NCI-H1436 (cell line): ENCODE measurements at regions not wholly inside any gene's neighbourhood (a gene's known extent, or its start where the extent isn't known, plus 50 kb on each side); places are given as distances from the start of the nearest gene placed in this dataset.
A peak's percentile ranks its signal among the peaks of the same experiment; 100 is the strongest.
"Not testable (repeated sequence)": the region's sequence is repeated elsewhere in the genome, so short reads cannot be mapped to it uniquely, and the experiment has no call there.

ENCODE experiments used
- DNase-seq: peaks from one replicate; lab custom pipeline; 2025; lab: John Stamatoyannopoulos, UW

- no peak for DNase-seq
Observed at GRCh38 chr1:157368363-157368762, 184.0 kb downstream of the FCRL5 start.

DNA sequence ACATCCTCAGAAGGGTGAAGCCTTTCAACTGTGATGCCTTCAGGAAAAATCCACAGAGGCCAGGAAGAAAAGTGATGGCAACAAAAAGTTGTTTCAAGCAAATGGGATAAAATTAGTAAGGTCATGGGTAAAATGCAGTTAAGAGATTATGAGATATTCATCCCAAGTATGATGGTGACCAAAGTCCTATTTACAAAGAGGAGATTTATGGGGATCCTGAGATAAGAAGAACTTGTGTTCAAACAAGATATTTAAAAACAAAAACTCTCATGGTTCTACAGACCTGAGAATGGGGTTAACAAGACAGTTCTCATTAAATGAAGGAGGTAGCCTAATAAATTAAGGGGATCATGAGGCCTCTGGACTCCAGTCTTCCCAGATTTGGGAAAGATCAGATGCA lies 184.4 kb downstream of the FCRL5 start:
- DNase-seq: no peak

GRCh38 chr1:157367091-157367739 lies 185.1 kb downstream of the FCRL5 start:
- no peak for DNase-seq

DNA sequence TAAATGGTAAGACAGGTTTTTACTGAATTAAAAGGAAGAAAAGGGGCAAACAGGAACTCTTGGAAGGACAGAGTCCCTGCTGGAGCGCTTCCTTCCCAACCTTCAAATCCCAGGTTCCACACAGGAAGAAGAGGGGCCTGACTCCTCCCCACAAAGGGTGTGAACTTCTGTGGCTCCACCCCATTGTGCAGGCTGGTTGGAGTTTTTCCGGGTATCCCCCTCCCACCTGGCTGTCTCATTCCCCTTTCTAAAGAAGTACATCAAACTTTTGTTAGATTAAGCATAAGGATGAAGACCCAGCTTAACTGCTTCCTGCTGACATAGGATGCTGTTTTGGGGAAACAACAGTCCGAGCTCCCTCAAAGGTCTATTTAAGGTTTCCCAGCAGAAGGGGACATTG lies 187.7 kb downstream of the FCRL5 start:
- no peak for DNase-seq

GRCh38 chr1:157363660-157364140 lies 188.6 kb downstream of the FCRL5 start:
- DNase-seq: no peak

DNA sequence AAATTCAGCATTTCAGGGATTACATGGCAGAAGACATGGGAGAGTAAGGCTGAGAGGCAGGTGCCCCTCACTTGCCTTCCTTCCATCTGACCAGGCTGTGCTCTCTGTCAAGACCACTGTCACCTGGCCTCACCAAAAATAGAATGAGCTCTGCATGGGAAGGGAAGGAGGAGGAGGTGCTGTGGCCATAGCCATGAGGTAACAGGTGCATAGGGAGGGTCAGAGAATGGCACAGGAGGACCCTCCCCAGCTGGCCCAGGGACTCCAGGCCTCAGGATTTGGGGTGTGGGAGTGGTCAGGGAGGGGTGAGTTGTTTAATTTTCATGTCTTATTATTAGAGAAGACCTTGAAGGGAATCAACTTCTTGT lies 192.3 kb downstream of the FCRL5 start:
- no peak for DNase-seq

DNA sequence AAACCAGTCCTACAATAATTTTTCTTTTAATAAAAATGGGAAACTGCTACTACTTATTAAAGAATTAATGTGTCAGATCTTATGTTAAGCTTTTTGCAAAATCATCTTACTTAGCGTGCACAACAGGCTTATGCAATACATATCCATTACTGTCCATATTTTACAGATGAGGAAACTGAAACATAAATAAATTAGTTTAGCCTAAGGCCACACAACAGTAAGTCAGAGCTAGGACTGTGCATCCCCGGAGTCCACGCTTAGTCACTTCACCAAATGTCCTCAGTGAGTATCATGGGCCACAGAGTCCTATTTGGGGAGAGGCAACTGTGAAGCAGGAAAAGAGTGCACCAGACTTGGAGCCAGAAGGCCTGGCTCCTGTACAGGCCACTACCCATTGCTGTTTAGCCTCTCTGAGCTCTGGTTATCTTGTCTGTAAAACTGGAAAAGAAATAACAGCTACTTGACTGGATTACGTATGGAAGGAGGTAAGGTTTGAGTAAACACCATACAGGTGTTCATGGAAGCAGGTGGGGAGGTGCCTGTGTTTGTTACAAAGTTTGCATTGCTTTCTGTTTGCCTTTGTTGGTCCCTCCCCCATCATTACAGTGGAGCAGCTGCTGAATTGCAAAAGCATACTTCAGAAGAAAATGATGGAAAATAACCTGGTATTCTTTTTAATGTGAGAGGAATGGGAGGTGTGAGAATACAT lies 192.8 kb downstream of the FCRL5 start:
- peak; percentile 20 for DNase-seq

DNA sequence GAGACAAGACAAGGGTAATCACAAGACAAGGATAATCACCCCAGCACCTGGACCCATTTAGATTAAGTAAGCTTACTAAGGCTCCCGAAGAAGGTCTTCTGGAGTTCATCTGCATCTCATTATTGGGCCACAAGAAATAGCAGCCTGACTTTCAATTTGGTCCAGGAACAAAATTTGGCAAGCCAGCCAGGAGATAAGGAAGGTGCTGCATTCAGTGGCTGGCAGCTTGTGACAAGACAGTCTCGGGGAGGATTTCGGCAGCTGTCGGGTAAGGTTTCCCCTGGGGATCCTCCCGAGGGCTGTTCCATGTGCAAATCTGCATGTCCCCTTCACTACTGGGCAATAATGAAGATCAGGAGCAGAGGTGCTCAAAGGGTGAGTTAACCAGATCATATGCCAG lies 195.2 kb downstream of the FCRL5 start:
- DNase-seq: no peak

GRCh38 chr1:157356601-157357000 lies 195.7 kb downstream of the FCRL5 start:
- no peak for DNase-seq

DNA sequence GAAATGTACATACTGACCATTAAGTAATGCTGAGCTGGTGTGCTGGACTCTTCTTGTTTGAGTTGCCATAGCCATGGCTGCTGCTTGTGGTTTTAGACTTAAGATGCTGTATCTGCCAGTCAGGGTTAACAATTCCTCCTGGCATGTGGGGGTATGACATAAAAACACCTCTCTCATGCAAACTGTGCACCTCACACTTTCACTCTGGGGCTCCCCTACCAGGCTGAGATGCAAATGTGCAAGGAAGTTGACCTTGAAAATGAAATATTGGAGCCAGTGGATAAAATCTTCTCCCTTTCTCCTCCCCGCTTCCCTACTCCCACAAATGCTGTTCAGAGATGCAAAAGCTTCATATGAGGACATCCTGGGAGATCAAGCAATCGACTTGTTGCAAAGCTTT lies 198.8 kb downstream of the FCRL5 start:
- no peak for DNase-seq

GRCh38 chr1:157352817-157353408 lies 199.4 kb downstream of the FCRL5 start:
- no peak for DNase-seq

- no peak for DNase-seq
Observed at GRCh38 chr1:157352216-157352615, 200.1 kb downstream of the FCRL5 start.

- DNase-seq: not testable (repeated sequence)
Observed at GRCh38 chr1:157351800-157352199, 200.5 kb downstream of the FCRL5 start.

DNA sequence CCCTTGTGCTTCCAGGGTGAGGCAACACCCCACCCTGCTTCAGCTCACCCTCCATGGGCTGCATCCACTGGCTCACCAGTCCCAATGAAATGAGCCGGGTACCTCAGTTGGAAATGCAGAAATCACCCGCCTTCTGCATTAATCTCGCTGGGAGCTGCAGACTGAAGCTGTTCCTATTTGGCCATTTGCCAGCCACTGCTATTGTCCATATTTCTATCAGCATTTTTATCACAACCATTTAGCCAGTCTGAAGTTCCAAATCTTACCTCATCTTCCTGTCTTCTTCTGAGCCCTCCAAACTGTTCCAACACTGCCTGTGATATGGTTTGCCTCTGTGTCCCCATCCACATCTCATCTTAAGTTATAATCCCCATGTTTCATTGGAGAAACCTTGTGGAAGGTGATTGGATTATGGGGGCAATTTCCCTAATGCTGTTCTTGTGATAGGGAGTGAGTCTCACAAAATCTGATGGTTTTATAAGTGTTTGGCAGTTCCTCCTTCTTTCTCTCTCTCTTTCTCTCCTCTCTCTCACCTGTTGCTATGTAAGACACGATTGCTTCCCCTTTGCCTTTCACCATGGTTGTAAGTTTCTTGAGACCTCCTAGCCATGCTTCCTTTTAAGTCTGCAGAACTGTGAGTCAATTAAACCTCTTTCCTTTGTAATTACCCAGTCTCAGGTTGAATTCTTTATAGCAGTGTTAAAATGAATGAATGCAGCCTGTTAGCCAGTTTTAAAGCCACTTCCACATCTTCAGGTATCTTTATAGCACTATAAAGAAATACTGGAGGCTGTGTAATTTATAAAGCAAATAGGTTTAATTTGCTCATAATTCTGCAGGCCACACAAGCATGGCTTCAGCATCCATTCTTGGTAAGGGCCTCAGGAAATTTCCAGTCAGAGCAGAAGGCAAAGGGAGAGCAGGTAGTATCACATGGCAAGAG lies 203.5 kb downstream of the FCRL5 start:
- DNase-seq: no peak

GRCh38 chr1:157347506-157347905 lies 204.8 kb downstream of the FCRL5 start:
- DNase-seq: no peak

- not testable (repeated sequence) for DNase-seq
Observed at GRCh38 chr1:157337785-157338184, 199.6 kb upstream of the ETV3 start.

GRCh38 chr1:157335056-157335455 lies 196.9 kb upstream of the ETV3 start:
- DNase-seq: no peak

GRCh38 chr1:157334041-157334440 lies 195.8 kb upstream of the ETV3 start:
- no peak for DNase-seq

DNA sequence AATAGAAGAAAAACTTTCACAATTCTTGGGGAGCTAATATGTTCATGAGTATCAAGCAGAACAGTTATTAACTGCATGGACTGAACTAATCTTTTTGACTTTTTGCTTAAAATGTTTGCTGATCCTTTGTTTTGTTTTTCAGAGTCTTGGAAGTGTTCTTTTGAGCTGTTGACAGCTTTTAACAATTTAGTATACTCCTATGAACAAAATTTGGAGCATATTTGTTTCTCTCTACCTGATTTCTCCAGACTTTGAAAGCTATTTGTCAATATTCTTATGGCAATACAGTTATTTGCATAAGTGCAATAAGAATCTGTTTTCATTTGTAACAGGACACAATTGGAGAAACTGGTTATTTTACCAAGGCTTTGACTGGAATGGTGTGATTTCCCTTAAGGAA lies 192.0 kb upstream of the ETV3 start:
- DNase-seq: not testable (repeated sequence)

- not testable (repeated sequence) for DNase-seq
Observed at GRCh38 chr1:157328120-157328519, 189.9 kb upstream of the ETV3 start.

- DNase-seq: no peak
Observed at GRCh38 chr1:157326173-157326859, 188.1 kb upstream of the ETV3 start.

DNA sequence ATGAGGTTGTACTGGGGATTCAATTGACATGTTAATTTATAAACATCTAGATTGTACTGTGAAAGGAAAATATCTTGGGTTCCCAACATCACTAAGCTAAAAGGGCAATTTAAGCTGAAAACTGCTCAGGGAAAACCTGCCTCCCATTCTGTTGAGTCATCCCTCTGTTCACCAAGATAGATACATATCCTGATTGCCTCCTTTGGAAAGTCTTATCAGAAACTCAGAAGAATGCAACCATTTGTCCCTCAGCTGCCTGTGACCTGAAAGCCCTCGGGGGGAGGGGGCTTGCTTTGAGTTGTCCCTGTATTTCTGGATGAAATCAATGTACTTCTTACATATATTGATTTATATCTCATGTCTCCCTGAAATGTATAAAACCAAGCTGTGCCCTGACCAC lies 187.0 kb upstream of the ETV3 start:
- DNase-seq: no peak
